GM13977 (cell line): ENCODE measurements at regions not wholly inside any gene's neighbourhood (a gene's known extent, or its start where the extent isn't known, plus 50 kb on each side); places are given as distances from the start of the nearest gene placed in this dataset.

ENCODE experiments used
- DNase-seq: peaks from one replicate; pipeline ENCODE4 v3.0.0; 2012; ENCODE audit warnings: low spot score
- CTCF ChIP-seq: IDR thresholded peaks from 2 replicates; pipeline ENCODE4 v1.5.1; 2012; ENCODE audit warnings: mild to moderate bottlenecking, control low read depth; ENCODE audit not compliant: insufficient read depth; ENCODE audit errors: extremely low read depth, missing control alignments
- in situ Hi-C: fragments of 300-500 bp; cut with MboI; formaldehyde crosslinking; loops from one replicate; pipeline ENCODE4 v1.12.0; 2022; ENCODE audit warnings: low sequenced_read_pairs, low pct_unique_long_range_greater_than_20kb, mixed read lengths, inconsistent platforms; ENCODE audit not compliant: unreplicated experiment

DNA sequence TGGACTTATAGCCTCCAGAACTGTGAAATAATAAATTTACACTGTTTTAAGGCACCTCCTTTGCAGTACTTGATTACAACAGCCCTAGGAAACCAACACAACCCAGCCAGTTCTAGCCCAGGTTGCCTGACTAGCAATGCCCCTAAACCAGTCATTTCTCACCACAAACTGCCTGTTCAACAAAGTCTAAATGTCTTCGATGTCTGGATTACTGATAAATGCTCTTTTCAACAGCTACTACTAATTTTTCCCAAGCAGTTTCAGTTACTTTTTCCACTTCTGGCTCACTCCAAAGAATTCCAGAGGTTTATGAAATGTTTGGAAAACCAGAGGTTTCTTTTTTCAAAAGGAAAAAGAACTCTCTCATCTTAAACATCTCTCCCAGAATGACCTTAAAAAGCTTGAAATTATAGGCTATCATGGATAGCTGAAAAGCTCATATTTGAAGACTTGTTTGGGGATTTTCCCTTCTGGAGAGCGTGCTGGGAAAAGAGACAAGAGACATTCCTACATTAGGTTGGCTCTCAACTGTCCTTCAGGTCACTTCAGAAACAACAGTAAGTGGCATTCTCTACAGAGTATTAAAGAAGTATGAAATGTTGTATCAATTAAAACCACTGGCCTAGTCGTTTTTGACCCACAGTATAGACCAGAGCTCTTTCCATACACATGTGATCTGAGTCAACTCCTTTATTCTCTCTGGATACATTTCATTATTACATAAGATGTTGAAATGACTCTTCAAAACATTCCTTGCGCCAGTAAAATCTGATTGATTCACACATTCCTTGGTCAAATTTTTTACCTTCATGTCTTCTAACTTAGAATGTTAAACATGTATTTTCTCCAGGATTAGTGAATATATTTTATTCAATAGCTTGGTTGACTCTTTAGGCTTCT is 265.9 kb downstream of the COL12A1 start:
- in situ Hi-C loops, result no loop called here
- TF ChIP-seq CTCF, result no peak
- no peak for DNase-seq

- in situ Hi-C loops, result no loop called here
- DNase-seq, result no peak
- no peak for TF ChIP-seq CTCF
Observed at GRCh38 chr6:74939151-74939708, 266.6 kb downstream of the COL12A1 start.

DNA sequence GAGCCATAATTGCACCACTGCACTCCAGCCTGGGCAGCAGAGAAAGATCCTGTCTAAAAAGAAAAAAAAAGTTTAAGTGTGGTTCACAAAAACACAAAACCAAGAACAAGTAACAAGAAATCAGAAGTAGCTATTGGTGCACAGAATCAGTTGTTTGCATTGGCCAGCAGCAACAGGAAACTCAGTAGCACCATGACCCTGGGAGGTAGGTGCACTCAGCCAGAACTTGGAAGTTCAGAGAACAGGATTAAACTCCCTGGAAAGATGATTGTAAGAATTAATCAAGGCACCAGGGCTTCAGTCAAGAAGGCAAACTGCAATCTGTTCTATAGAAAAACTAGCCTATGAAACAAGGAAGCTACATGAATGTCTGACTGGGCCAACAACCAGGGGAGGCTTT is 267.9 kb downstream of the COL12A1 start:
- no peak for DNase-seq
- in situ Hi-C loops, result no loop called here
- no peak for TF ChIP-seq CTCF

DNA sequence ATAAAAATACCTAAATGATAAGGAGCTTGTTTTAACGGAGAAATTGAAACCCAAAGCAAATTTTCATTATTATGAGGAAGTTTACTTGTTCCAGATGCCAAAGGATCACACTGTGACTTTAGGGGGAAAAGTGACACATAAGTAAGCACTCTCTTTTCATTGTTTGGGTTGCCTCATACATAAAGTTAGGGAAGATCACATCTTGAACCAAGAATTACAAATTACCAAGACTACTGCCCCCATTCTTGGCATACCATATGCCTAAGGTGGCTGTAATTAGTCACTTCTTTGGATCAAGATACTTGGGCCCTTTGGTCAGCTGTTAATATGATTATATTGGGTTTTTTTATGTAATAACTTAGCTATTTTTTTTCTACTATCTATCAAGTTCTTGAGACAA is 269.0 kb downstream of the COL12A1 start:
- in situ Hi-C loops, result no loop called here
- no peak for TF ChIP-seq CTCF
- DNase-seq, result no peak

- in situ Hi-C loops, result no loop called here
- DNase-seq, result no peak
- TF ChIP-seq CTCF, result no peak
Observed at GRCh38 chr6:74932232-74932888, 273.5 kb downstream of the COL12A1 start.

DNA sequence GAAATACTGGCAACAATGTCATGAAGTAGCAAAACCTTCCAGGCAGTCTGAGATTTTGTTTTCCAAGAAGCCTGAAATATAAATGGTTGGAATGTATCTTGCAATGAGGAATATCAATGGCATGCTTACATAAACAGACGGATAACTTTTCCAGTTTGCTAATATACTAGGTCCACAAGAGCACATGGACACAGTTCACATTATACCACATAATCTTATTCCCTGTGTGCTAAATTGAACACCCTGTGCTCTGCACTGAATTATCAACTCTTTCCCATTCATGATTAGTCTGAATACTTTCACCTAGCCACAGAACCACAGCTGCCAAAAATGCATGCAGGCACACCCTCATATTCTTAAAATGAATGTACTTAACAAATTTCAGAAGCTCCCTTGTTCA is 274.3 kb downstream of the COL12A1 start:
- in situ Hi-C loops, result no loop called here
- no peak for TF ChIP-seq CTCF
- DNase-seq, result no peak
